ENCODE measurements at regions not wholly inside any gene's neighbourhood (a gene's known extent, or its start where the extent isn't known, plus 50 kb on each side); places are given as distances from the start of the nearest gene placed in this dataset.

DNA sequence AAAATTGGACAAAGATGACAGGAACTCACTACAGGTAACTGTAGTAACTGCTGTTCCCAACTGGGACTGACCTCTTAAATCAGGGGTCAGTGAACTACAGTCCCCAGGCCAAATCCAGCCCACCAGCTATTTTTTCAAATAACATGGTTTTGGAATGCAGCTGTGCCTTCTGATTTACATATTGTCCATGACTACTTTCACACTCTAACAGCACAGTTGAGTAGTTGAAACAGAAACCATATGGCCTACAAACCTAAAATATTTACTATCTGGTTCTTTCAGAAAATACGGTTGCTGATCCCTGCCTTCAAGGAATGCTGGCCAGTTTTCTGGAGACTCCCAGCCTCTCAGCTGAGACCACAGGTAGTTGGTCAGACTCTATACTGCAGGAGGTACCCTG, 161.5 kb upstream of the PRNP start:
- TF ChIP-seq, protein P1, sequence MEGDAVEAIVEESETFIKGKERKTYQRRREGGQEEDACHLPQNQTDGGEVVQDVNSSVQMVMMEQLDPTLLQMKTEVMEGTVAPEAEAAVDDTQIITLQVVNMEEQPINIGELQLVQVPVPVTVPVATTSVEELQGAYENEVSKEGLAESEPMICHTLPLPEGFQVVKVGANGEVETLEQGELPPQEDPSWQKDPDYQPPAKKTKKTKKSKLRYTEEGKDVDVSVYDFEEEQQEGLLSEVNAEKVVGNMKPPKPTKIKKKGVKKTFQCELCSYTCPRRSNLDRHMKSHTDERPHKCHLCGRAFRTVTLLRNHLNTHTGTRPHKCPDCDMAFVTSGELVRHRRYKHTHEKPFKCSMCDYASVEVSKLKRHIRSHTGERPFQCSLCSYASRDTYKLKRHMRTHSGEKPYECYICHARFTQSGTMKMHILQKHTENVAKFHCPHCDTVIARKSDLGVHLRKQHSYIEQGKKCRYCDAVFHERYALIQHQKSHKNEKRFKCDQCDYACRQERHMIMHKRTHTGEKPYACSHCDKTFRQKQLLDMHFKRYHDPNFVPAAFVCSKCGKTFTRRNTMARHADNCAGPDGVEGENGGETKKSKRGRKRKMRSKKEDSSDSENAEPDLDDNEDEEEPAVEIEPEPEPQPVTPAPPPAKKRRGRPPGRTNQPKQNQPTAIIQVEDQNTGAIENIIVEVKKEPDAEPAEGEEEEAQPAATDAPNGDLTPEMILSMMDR (IDR thresholded peaks at IDR 0.05) = no peak
- TF ChIP-seq EZH2 (IDR thresholded peaks at IDR 0.05; ENCODE audit: borderline replicate concordance, insufficient read depth, low read depth, low read length, poor library complexity, severe bottlenecking) = no peak

Measured in B cell (primary cell).